DMS114 treated with DMSO at 0.1 percent for 48 hours (cell line): ENCODE measurements at regions not wholly inside any gene's neighbourhood (a gene's known extent, or its start where the extent isn't known, plus 50 kb on each side); places are given as distances from the start of the nearest gene placed in this dataset.
"Not testable (repeated sequence)": the region's sequence is repeated elsewhere in the genome, so short reads cannot be mapped to it uniquely, and the experiment has no call there.

ENCODE experiments used
- DNase-seq: peaks from one replicate; lab custom pipeline; 2025; ENCODE audit not compliant: unreplicated experiment; lab: John Stamatoyannopoulos, UW

DNA sequence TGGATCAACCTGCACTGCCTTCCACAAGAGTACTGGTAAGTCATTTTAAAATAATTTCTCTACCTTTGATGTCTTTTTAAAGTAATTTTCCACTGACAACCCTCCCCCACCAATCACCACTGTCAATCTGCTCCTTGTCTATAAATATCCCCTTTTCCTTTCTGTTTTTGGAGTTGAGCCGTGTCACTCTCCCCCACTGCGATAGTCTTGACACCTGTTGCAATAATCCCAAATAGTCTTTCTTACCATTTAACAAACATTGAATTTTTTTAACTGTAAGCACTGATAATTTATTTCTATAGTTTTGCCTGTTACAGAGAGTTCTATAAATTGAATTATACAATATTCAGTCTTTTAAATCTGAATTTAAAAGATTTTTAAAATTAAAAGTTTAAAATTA lies 420.9 kb downstream of the COL11A1 start:
- DNase-seq: no peak

DNA sequence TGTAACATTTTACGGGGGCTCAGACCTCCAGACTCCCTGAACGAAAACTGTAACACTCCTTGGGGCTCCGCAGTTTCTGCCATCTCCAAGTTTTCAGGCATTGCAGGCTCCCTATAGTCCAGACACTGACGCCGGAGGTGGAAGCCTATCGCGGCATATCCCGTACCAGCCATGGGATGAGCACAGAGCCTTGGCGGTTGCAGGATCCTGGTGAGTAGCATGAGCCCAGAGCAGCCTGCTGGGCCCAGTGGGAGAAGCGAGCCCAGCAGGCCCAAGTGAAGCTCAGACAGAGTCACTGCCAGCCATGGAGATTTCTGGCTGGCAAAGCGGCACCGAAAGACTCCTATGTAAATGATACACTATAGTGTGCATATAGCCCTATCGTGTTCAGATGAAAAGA lies 446.8 kb downstream of the COL11A1 start:
- no peak for DNase-seq

DNA sequence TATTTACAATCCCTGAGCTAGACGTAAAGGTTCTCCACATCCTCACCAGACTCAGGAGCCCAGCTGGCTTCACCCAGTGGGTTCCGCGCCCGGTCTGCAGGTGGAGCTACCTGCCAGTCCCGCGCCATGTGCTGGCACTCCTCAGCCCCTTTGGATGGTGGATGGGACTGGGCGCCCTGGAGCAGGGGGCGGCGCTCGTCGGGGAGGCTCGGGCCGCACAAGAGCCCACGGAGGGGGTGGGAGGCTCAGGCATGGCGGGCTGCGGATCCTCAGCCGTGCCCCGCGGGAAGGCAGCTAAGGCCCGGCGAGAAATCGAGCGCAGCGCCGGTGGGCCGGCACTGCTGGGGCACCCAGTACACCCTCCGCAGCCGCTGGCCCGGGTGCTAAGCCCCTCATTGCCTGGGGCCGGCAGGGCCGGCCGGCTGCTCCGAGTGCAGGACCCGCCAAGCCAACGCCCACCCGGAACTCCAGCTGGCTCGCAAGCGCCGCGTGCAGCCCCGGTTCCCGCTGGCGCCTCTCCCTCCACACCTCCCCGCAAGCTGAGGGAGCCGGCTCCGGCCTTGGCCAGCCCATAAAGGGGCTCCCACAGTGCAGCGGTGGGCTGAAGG lies 448.3 kb downstream of the COL11A1 start:
- DNase-seq: not testable (repeated sequence)

DNA sequence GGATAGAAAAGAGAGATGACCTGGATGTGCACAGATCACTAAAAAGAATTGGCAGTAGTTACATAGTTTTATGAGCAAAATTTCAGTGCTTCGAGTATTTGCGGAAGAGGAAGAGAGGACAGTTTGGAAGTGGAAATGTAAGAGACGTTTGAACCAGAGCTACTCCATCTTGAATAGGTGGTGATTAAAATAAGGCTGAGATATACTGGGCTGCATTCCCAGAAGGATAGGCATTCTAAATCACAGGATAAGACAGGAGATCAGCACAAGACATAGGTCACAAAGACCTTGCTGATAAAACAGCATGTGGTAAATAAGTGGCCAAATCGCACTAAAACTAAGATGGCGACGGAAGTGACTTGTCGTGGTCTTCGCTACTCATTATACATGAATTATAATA lies 453.3 kb downstream of the COL11A1 start:
- DNase-seq: no peak

DNA sequence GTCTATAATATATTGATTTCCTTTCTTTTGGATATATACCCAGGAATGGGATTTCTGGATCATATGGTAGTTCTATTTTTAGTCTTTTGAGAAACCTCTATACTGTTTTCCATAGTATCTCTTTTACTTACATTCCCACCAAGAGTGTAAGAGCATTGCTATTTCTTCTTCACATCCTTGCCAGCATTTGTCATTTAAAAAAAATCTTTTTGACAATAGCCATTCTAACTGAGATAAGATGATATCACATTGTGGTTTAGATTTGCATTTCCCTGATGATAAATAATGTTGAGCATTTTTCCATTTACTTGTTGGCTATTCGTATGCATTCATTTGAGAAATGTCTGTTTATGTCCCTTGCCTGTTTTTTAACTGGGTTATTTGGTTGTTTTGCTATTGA lies 467.4 kb downstream of the COL11A1 start:
- DNase-seq: no peak

DNA sequence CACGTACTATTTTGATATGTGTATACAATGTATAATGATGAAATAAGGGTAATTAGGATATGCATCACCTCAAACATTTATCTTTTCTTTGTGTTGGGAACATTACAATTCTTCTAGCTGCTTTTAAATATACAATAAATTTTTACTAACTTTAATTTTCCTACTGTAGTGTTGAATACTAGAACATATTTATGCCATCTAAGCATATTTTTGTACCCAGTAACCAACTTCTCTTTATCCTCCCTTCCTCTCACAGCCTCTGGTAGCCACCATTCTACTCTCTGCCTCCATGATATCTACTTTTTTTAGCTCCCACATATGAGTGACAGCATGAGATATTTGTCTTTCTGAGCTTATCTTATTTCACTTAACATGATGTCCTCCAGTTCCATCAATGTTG lies 468.0 kb downstream of the COL11A1 start:
- no peak for DNase-seq

DNA sequence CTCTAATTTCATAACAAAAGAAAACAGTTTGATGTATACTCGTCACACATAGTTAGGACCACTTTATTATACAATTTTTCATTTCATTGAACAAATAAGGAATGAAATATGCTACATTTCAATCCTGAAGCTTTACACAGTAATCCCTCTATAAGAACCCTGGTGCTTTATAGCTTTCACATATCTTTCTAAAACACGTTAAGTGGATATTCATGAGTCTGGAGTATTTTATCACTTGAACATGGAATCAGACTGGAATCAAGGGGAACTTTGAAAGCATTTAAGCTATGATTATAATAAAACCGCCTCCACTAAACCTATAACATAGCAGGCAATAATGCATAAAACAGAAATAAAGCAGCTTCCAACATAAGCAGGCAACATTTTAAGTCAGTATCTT lies 476.6 kb downstream of the COL11A1 start:
- DNase-seq: no peak

DNA sequence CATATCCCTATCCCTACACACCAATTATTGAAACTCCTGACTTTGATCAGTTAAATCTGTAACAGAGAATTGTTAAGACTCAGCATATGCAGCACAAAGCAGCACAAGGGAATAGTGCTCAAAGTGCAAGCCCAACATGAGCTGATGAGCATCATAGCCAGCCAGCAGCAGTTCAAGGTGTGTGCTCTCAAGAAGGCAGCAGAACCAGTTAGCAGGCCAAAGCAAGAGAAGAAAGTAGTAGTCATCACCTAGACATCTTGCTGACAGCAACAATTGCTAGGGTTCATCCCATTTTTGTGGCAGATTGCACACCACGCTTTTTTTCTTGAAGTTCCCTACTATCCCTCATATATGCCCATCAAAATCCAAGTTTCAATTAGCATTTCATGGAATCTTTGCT lies 478.3 kb downstream of the COL11A1 start:
- no peak for DNase-seq

DNA sequence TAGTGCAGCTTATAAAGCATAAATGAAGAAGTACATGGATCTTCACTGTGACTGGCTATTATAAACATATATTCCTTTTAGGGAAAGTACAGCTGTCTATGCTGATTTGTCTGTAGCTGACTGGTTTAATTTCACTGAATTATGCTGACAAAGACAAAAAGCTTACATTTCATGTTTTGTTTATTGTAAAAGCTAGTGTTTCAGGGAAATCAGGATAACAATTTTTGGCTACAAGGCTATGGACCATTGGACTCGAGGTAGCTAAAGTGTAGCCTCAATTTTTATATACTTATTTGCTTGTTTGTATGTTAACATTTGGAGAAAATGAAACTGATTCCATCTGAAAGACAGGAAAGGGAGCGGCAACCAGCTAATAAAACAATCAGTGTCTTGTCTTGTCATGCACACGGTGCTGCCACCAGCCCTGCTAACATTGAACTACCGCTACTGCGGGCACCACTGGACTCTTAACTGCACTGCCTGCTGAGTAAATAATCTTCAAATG lies 480.2 kb downstream of the COL11A1 start:
- DNase-seq: no peak

DNA sequence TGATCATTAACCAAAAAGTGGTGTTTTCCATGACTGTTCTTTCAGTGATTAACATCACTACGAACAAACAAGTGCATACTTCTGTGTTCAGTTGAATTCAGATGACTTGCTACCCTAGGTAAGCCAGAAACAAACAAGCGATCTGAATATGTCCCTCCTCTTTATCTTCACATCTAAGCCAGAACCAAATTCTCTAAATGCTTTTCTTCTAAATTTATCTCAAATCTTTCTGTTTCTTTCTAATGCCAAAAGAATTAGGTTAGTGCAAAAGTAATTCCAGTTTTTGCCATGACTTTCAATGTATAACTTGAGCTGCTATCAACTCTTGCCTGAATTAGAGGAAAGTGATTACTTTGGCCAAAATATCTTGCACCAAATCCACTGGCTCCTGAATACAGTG lies 481.2 kb downstream of the COL11A1 start:
- no peak for DNase-seq

DNA sequence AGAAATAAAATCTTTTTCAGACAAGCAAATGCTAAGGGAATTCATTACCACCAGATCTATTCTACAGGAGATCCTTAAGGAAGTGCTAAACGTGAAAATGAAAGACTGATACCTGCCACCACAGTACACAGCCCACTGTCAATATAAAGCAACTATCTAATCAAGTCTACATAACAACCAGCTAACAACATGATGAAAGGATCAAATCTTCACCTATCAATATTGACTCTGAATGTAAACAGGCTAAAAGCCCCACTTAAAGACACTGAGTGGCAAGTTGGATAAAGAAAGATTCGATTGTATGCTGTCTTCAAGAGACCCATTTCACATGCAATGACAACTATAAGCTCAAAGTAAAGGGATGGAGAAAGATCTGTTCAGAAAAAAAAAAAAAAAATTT lies 492.4 kb downstream of the COL11A1 start:
- DNase-seq: no peak

DNA sequence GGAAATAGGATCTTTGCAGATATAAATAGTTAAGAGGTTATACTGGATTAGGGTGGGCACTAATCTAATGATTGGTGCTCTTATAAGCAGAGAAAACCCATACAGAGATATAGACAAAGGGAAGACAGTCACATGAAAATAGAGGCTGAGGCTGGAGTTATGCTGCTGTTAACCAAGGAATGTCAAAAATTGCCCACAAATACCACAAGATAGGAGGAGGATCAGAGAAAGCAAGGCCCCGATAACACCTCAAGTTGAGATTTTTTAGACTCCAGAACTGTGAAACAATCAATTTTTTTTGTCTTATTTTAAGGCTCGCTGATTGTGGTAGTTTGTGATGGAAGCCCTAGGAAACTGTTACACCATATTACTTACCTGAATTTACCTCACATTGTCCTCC lies 513.2 kb downstream of the COL11A1 start:
- DNase-seq: no peak

DNA sequence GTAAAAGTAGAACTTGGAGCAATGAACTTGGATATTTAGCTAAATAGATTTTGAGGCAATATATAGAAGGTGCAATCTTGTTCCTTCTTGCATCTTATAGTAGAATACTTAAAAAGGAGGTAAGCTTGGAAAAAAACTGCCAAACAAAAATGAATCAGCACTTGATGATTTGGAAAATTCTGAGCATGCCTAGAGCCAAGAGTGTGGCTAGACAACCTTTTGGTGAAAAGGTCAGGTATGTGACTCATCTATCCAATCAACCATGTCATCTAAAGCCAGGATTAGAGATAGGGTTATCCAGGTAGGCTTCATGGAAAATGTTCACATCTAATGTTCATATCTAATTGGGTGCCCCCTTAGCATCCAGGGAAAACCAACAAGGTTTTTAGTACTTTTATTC lies 515.0 kb downstream of the COL11A1 start:
- DNase-seq: no peak

DNA sequence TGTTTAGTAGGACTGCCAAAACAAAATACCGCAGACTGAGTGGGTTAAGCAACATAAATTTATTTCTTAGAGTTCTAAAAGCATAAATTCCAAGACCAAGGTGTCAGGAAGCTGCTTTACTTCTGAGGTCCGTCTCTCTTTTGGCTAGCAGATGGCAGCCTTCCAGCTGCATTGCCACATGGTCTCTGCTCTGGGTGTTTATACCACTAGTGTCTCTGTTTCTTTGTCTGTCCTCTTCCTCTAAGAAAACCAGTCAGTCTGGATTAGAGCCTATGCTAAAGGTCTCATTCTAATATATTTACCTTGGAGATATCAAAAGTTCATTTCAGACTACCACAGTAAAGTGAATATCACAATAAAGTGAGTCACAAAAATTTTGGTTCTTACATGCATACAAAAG lies 519.8 kb downstream of the COL11A1 start:
- DNase-seq: no peak

DNA sequence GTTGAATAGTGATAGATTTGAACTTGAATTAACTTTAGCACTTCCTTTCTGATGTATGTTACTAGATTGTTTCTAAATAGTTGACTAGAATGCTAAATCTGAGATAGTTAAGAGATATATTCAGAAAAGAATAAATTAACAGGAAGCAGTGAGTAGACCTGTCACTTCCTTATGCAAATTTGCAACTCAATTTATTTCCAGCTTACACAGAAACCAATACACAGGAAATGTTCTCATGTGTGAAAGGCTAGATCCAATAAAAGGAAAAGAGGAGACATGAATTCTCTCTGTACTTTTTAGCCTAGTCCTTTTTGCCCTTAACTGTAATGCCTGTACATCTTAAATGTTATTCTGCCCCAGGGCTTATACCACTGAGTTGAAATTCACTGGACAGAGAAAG lies 522.3 kb downstream of the COL11A1 start:
- DNase-seq: no peak

DNA sequence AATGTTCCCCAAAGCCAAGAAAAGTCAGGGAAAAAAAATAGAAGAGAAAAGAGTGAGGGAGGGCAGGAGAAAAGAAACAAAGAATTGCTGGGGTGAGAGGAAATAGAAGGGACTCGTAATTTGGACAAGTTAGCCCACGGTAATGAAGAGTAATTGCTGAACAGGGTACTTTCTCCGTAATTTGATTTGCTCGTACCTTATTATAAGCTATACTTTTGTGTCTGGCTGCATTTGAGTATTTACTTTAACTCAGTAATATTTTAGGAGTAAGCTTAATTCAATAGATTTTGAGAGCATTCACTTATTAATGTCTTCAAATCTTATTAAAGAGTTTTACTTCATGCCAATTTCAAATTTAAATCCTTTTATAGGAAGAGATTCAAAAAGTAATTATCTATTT lies 527.5 kb downstream of the COL11A1 start:
- DNase-seq: no peak

DNA sequence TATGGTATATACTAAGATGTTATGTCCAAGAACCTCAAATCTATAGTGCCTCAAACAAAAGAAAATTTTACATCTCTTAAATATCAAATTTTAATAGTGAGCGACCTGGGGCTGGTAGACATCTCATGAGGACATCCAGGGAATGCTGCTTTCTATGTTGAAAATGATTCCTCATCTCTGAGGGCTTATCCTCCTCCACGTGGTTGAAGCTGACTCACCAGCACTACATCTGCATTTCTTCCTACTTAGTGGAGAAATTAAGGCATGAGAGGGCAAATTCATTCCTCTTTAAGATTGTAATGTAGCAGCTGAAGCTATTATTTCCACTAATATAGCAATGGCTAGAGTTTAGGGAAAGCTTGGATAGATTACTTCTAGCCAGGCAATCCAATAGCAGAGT lies 529.5 kb downstream of the COL11A1 start:
- no peak for DNase-seq

DNA sequence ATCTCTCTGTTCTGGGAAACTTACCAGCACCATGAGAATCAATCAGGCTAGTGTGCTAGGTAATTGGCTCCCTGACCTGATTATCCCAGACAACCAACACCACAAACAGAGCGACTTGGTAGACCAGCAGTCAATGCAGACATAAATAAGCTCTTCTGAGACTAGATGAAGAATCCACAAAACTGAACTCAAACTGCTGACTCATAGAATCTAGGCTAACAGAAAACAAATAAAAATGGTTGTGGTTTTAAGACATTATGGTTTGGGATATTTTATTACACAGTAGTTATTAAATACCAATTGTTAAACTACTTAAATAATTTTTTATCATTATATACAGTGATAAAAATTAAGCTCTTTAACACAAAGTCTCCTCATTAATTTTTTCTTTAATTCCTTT lies 535.7 kb downstream of the COL11A1 start:
- DNase-seq: no peak

DNA sequence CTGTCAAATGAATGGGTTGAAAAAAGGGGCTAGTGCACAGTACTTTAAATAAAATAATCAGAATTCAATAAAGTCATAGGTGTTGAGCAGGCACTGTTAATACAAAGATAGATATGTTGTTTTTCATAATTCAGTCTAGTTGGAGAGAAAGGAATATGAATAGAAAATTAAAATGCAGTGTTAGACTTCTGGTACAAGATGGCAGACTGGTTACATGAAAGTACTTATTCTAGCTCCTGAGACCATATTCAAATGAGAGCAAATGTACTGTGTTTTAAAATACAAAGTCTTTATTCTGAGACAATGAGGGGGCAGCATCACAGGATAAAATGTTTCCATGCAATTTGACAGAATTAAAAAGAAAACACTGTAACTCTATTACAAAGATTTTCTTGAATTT lies 542.1 kb downstream of the COL11A1 start:
- no peak for DNase-seq

DNA sequence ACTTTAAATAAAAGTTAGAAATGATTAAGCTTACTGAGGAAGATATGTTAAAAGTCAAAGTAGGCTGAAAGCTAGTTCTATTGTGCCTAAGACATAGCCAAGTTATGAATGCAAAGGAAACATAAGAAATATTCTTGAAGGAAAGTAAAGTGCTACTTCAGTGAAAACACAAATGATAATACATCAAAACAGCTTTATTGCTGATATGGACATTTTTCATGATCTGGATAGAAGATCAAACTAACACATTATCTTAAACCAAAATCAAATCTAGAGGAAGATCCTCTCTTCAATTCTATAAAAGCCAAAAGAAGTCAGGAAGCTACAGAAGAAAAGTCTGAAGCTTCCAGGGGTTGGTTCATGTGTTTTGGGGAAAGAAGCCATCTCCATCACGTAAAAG lies 545.9 kb downstream of the COL11A1 start:
- DNase-seq: no peak

DNA sequence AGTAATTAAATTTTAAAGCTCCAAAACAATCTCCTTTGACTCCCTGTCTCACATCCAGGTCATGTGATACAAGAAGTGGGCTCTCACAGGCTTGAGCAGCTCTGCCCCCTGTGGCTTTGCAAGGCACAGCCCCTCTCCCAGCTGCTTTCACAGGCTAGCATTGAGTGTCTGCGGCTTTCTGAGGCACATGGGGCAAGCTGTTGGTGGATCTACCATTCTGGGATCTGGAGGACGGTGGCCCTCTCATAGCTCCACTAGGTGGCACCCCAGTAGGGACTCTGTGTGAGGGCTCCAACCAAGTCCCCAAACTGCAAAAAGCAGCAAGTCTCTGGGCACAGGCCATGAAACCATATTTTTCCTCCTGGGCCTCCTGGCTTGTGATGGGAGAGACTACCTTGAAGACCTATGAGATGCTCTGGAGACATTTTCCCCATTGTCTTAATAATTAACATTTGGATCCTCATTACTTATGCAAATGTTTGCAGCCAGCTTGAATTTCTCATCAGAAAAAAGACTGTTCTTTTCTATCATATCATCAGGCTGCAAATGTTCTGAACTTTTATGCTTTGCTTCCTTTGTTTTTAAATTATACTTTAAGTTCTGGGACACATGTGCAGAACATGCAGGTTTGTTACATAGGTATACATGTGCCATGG lies 554.1 kb upstream of the OLFM3 start:
- DNase-seq: no peak

DNA sequence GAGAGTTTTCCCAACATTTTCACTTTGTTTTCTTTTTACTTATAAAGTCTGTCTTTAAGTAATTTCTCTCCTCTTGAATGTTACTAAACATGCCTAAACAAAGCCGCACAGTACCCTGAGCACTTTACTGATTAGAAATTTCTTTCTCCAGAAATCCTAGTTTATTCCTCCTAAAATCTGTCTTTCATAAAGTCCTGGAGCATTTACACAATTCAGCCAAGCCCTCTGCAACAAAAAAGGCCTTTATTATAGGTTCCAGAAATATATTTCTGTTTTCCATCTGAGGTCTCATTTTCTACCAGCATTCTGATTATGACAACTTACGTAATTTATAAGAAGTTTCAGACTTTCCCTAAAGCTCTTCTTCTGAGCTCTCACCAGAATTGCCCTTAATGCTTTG lies 549.5 kb upstream of the OLFM3 start:
- DNase-seq: no peak
